GM19467 (cell line): ENCODE measurements at regions not wholly inside any gene's neighbourhood (a gene's known extent, or its start where the extent isn't known, plus 50 kb on each side); places are given as distances from the start of the nearest gene placed in this dataset.
"Not testable (repeated sequence)": the region's sequence is repeated elsewhere in the genome, so short reads cannot be mapped to it uniquely, and the experiment has no call there.

Source experiments
- ATAC-seq: cut with Tn5 transposase; IDR thresholded peaks from one replicate; pipeline ENCODE4 v1.9.1; 2021; ENCODE audit warnings: mild to moderate bottlenecking, moderate library complexity; ENCODE audit not compliant: unreplicated experiment

GRCh38 chr15:91413142-91413541 lies 313.1 kb downstream of the SV2B start:
- no peak for ATAC-seq

GRCh38 chr15:91414124-91414523 lies 314.1 kb downstream of the SV2B start:
- no peak for ATAC-seq

GRCh38 chr15:91415258-91415657 lies 315.2 kb downstream of the SV2B start:
- not testable (repeated sequence) for ATAC-seq

GRCh38 chr15:91420689-91421088 lies 320.6 kb downstream of the SV2B start:
- ATAC-seq = no peak

GRCh38 chr15:91422797-91423196 lies 322.7 kb downstream of the SV2B start:
- no peak for ATAC-seq

GRCh38 chr15:91424001-91424400 lies 323.9 kb downstream of the SV2B start:
- no peak for ATAC-seq

- ATAC-seq = no peak
These were observed 326.4 kb downstream of the SV2B start for GRCh38 chr15:91426412-91426811.

- ATAC-seq = no peak
These were observed 329.9 kb downstream of the SV2B start for GRCh38 chr15:91429973-91430372.

- ATAC-seq = no peak
These were observed 331.1 kb downstream of the SV2B start for GRCh38 chr15:91431041-91431715.

GRCh38 chr15:91435113-91435512 lies 335.1 kb downstream of the SV2B start:
- no peak for ATAC-seq

- ATAC-seq = no peak
These were observed 344.6 kb downstream of the SV2B start for GRCh38 chr15:91444656-91445055.

GRCh38 chr15:91445695-91446228 lies 345.7 kb downstream of the SV2B start:
- ATAC-seq = no peak

- no peak for ATAC-seq
These were observed 348.1 kb downstream of the SV2B start for GRCh38 chr15:91447991-91448644.

GRCh38 chr15:91453376-91453775 lies 353.3 kb downstream of the SV2B start:
- not testable (repeated sequence) for ATAC-seq

GRCh38 chr15:91456251-91456718 lies 356.2 kb downstream of the SV2B start:
- ATAC-seq = no peak

GRCh38 chr15:91456921-91457320 lies 356.9 kb downstream of the SV2B start:
- ATAC-seq = no peak

GRCh38 chr15:91461377-91461776 lies 361.3 kb downstream of the SV2B start:
- ATAC-seq = no peak

GRCh38 chr15:91465086-91465485 lies 365.0 kb downstream of the SV2B start:
- ATAC-seq = no peak

- no peak for ATAC-seq
These were observed 365.6 kb downstream of the SV2B start for GRCh38 chr15:91465696-91466095.

GRCh38 chr15:91468871-91469580 lies 369.0 kb downstream of the SV2B start:
- ATAC-seq = no peak
